NB4 (cell line): ENCODE measurements at regions not wholly inside any gene's neighbourhood (a gene's known extent, or its start where the extent isn't known, plus 50 kb on each side); places are given as distances from the start of the nearest gene placed in this dataset.

Experiments used
- MYC ChIP-seq: IDR thresholded peaks from 2 replicates; pipeline ENCODE4 v1.6.1; 2011; ENCODE audit warnings: low read depth, low read length
- POLR2A ChIP-seq: IDR thresholded peaks from 2 replicates; pipeline ENCODE4 v1.6.1; 2011; ENCODE audit warnings: mild to moderate bottlenecking; ENCODE audit not compliant: insufficient read length; ENCODE audit errors: extremely low read depth
- TF ChIP-seq, protein P1 (sequence below): IDR thresholded peaks from one replicate; pipeline ENCODE4 v1.5.1; 2012; ENCODE audit warnings: low read depth, low read length
- TF ChIP-seq, protein P2 (sequence below): IDR thresholded peaks from 2 replicates; pipeline ENCODE4 v1.6.1; 2011; ENCODE audit warnings: low read depth, low read length

DNA sequence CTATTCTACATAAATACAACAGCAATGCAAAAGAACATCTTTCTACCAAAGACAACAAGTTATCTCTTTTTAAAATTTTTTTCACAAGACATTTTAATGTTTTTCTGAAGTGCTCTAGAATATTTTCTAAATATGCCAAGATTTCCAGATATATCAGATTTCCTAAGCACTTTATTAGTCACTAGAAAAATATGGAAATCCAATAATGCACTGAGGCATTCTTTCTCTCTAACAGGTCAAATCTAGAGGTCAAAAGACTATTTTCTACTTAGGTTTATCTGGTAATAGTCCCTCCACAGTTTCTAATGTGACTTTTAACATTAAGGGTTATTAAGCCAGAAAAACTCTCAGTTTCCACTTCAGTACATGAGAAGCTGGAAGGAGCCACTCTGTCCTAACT is 1041.2 kb upstream of the INTU start:
- TF ChIP-seq, protein P1, sequence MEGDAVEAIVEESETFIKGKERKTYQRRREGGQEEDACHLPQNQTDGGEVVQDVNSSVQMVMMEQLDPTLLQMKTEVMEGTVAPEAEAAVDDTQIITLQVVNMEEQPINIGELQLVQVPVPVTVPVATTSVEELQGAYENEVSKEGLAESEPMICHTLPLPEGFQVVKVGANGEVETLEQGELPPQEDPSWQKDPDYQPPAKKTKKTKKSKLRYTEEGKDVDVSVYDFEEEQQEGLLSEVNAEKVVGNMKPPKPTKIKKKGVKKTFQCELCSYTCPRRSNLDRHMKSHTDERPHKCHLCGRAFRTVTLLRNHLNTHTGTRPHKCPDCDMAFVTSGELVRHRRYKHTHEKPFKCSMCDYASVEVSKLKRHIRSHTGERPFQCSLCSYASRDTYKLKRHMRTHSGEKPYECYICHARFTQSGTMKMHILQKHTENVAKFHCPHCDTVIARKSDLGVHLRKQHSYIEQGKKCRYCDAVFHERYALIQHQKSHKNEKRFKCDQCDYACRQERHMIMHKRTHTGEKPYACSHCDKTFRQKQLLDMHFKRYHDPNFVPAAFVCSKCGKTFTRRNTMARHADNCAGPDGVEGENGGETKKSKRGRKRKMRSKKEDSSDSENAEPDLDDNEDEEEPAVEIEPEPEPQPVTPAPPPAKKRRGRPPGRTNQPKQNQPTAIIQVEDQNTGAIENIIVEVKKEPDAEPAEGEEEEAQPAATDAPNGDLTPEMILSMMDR, result no peak
- TF ChIP-seq, protein P2, sequence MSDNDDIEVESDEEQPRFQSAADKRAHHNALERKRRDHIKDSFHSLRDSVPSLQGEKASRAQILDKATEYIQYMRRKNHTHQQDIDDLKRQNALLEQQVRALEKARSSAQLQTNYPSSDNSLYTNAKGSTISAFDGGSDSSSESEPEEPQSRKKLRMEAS, result no peak
- no peak for TF ChIP-seq POLR2A
- TF ChIP-seq MYC, result no peak
